Activated CD8-positive, alpha-beta T cell treated with anti-CD3 and anti-CD28 coated beads, Interleukin-2, amount 10 ng/mL, durations not matched to agents 7 days and 5 days (primary cell): ENCODE measurements at regions not wholly inside any gene's neighbourhood (a gene's known extent, or its start where the extent isn't known, plus 50 kb on each side); places are given as distances from the start of the nearest gene placed in this dataset.

ENCODE experiments used
- ATAC-seq: fragments of 150-1000 bp; cut with Tn5 transposase; one replicate; pipeline ENCODE4 v1.10.0; 2021; ENCODE audit warnings: moderate library complexity
- CTCF ChIA-PET: fragments of 350-600 bp; sonication (Branson Sonifier 250); formaldehyde crosslinking; loops from one replicate; lab custom pipeline; 2021; ENCODE audit warnings: antibody characterized with exemption; lab: Charles Lee
- POLR2A ChIA-PET: fragments of 350-600 bp; sonication (Branson Sonifier 250); formaldehyde crosslinking; loops from one replicate; lab custom pipeline; 2021; ENCODE audit warnings: antibody characterized with exemption; lab: Charles Lee
- DNase-seq: peaks from one replicate; pipeline ENCODE4 v3.0.0-alpha.2; 2020
- H3K27ac Mint-ChIP-seq: one replicate; pipeline ENCODE4 v1.8.0; 2021; ENCODE audit warnings: mild to moderate bottlenecking, mixed read lengths
- H3K27me3 Mint-ChIP-seq: one replicate; pipeline ENCODE4 v1.8.0; 2021; ENCODE audit warnings: low read depth, mixed read lengths
- H3K36me3 Mint-ChIP-seq: one replicate; pipeline ENCODE4 v1.8.0; 2021; ENCODE audit warnings: low read depth, mixed read lengths
- H3K4me1 Mint-ChIP-seq: one replicate; pipeline ENCODE4 v1.8.0; 2021; ENCODE audit warnings: low read depth, mixed read lengths
- H3K4me3 Mint-ChIP-seq: one replicate; pipeline ENCODE4 v1.8.0; 2021; ENCODE audit warnings: mild to moderate bottlenecking, mixed read lengths
- H3K9me3 Mint-ChIP-seq: one replicate; pipeline ENCODE4 v1.8.0; 2022; ENCODE audit warnings: mixed read lengths; ENCODE audit not compliant: insufficient read depth

DNA sequence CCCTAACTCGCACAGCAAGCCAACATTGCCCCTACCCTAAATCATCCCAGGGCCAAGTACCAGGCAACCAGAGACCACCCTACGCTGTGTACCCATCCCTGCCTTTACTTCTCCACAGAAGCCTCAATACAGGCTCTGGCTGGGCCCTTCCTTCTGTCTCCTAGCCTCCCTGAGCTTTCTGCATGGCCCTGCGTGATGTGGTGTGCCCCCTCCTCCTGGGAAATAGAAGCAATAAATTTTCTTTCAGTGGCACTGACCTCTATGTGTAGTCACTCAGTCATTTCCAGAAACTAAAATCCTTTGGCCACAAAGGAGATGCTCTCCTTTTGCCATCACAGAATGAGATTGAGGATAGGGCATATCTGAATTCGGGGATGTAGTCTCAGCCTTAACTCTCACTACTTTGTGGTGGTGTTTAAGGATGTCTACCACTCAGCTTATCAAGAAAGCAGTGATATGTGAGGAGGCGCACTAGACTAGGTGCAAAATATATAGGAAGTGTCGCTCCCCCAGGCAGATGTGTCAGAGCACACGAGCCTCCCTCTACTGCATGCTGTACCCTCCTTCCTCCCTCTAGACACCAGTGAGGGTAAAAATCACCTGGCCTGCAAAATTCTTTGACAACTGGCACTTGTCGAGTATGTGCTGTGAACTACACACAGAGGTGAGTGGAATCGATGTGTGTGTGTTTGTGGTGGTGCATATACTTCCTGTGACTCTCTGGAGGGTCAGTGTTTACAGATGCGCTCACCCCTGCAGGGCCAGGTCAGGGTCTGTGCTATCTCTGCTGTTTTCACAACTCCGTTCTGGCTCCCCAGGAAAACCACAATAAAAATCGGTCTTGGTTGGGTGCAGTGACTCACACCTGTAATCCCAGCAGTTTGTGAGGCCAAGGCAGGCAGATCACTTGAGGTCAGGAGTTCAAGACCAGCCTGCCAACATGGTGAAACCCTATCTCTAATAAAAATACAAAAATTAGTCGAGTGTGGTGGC is 825.9 kb upstream of the IGFBP3 start:
- H3K36me3 Mint-ChIP-seq, result no peaks in the 10 kb centered on the region
- H3K9me3 Mint-ChIP-seq, result no peaks in the 10 kb centered on the region
- POLR2A ChIA-PET, result no interaction called here
- CTCF ChIA-PET, result no interaction called here
- H3K4me1 Mint-ChIP-seq, result no peaks in the 10 kb centered on the region
- no peaks in the 10 kb centered on the region for H3K27me3 Mint-ChIP-seq
- DNase-seq (no peak), ATAC-seq (no peak)
- no peak overlapping the region for H3K4me3 Mint-ChIP-seq
- H3K27ac Mint-ChIP-seq, result no peak overlapping the region

- Mint-ChIP-seq H3K4me3 (no peak overlapping the region), H3K9me3 (no peaks in the 10 kb centered on the region), H3K36me3 (no peaks in the 10 kb centered on the region), H3K27me3 (no peaks in the 10 kb centered on the region), H3K27ac (no peak overlapping the region), H3K4me1 (no peaks in the 10 kb centered on the region)
- DNase-seq (no peak), ATAC-seq (no peak)
- CTCF ChIA-PET, result no interaction called here
- POLR2A ChIA-PET, result no interaction called here
These were observed 824.6 kb upstream of the IGFBP3 start for GRCh38 chr7:46745707-46746090.

DNA sequence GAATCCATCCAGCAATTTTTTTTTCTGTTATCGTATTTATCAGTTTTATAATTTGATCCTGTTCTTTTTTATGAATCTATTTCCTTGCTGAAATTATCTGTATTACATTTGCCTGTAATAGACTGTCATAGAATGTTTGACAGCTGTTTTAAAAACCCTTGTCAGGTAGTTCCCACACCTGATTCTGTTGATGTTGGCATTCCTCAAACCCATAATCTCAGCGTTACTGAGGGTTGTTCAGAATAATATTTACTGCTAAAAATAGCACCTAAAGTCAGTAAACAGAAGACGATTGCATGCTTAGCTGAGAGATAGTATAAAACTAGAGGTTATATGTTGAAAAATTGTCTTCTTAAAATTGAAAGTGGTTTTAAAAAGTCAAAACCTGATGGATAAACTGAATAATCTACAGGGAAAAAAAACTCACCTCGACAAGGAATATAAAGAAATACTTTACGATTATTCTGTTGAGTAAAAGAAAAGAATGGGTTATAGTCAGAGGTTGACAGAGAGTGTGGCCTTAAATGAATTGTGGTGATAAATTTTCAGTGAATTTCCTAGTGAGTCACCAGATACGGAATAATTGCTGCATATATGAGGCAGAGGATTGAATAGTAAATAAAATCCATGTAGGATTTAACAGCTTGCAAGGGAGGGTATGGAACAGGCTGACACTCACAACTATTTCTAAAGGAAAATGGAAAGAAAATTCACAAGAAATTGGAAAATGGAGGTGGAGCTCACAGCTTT is 824.1 kb upstream of the IGFBP3 start:
- Mint-ChIP-seq H3K36me3 (no peaks in the 10 kb centered on the region), H3K27me3 (no peaks in the 10 kb centered on the region), H3K4me1 (no peaks in the 10 kb centered on the region), H3K9me3 (no peaks in the 10 kb centered on the region), H3K27ac (no peak overlapping the region), H3K4me3 (no peak overlapping the region)
- DNase-seq, result no peak
- ATAC-seq, result no peak
- ChIA-PET POLR2A (no interaction called here), CTCF (no interaction called here)

DNA sequence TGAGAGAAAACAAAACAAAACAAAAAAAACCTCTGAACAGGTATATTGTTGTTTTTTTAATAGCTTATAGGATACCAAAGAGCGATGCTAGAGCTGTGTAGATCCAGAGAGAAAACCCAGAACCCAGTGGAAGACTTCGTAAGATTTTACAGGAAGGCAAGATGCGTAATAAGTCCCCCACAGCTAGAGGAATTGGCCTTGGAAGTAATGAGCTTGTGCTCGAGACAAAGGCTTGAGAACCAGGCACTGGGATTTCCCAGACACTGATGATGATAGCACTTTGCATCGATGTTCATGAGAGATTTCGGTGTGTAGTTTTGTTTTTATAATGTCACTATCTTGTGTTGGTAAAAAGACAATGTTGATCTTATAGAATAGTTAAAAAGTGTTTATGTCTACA is 821.5 kb upstream of the IGFBP3 start:
- H3K4me1 Mint-ChIP-seq, result no peaks in the 10 kb centered on the region
- H3K36me3 Mint-ChIP-seq, result no peaks in the 10 kb centered on the region
- no peak overlapping the region for H3K27ac Mint-ChIP-seq
- ChIA-PET CTCF (no interaction called here), POLR2A (no interaction called here)
- ATAC-seq, result no peak
- H3K27me3 Mint-ChIP-seq, result no peaks in the 10 kb centered on the region
- H3K9me3 Mint-ChIP-seq, result no peaks in the 10 kb centered on the region
- DNase-seq, result no peak
- no peak overlapping the region for H3K4me3 Mint-ChIP-seq

DNA sequence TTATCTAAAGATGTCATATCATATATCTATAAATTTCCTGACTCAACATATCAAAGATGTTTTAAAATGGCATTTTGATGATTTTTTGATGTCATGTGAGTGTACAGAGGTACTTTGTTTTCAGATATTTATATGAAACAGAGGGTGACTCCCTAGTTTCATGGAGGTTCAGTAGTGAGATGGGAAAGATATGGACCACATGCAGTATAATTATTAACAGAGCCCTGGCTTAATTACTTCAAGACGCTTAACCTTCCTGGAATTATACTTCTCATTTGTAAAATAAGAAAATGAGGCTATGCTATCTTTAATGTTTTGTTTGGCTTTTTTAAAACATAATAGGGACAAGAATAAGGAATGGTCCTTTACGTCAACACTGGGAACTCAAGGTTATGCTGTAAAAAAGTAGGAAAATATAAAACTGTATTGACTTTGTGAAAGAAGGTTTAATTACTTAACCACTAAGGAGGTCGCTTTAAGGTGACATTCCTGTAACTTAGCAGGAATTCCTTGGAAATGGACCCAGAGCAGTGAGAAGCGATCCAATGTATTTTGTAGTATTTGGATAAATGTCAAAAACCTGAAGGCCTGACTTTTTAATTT is 821.0 kb upstream of the IGFBP3 start:
- no peak overlapping the region for H3K27ac Mint-ChIP-seq
- ATAC-seq, result no peak
- no peaks in the 10 kb centered on the region for H3K36me3 Mint-ChIP-seq
- CTCF ChIA-PET, result no interaction called here
- no peaks in the 10 kb centered on the region for H3K27me3 Mint-ChIP-seq
- H3K9me3 Mint-ChIP-seq, result no peaks in the 10 kb centered on the region
- H3K4me1 Mint-ChIP-seq, result no peaks in the 10 kb centered on the region
- no peak for DNase-seq
- no peak overlapping the region for H3K4me3 Mint-ChIP-seq
- POLR2A ChIA-PET, result no interaction called here

- ATAC-seq (no peak), DNase-seq (no peak)
- no peaks in the 10 kb centered on the region for H3K27me3 Mint-ChIP-seq
- no peaks in the 10 kb centered on the region for H3K36me3 Mint-ChIP-seq
- no peaks in the 10 kb centered on the region for H3K9me3 Mint-ChIP-seq
- POLR2A ChIA-PET, result no interaction called here
- CTCF ChIA-PET, result no interaction called here
- no peaks in the 10 kb centered on the region for H3K4me1 Mint-ChIP-seq
- H3K4me3 Mint-ChIP-seq, result no peak overlapping the region
- no peak overlapping the region for H3K27ac Mint-ChIP-seq
These were observed 820.1 kb upstream of the IGFBP3 start for GRCh38 chr7:46741181-46741580.

GRCh38 chr7:46739518-46740234 is 818.6 kb upstream of the IGFBP3 start:
- Mint-ChIP-seq H3K4me3 (no peak overlapping the region), H3K4me1 (no peaks in the 10 kb centered on the region), H3K27me3 (no peaks in the 10 kb centered on the region), H3K27ac (no peak overlapping the region), H3K36me3 (no peaks in the 10 kb centered on the region), H3K9me3 (no peaks in the 10 kb centered on the region)
- CTCF ChIA-PET, result no interaction called here
- no peak for ATAC-seq
- DNase-seq, result no peak
- POLR2A ChIA-PET, result no interaction called here

DNA sequence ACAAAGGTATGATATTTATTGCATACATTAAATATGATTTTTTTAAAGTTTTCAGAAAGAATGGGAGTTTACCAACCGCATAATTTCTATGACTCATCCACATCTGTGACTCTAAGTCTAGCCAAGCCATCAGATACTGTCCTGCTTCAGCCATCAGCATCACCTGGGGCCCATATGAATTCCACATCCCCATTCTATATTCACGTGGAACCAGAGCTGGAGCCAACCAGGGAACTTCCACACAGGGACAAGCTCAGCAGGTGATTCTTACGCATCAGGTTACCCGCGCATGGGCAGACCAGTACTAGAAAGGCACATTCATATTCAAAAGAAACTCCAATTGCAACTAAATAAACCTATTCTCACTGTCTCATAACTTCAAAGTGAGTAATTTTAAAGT is 817.7 kb upstream of the IGFBP3 start:
- POLR2A ChIA-PET, result no interaction called here
- Mint-ChIP-seq H3K27ac (no peak overlapping the region), H3K4me1 (no peaks in the 10 kb centered on the region), H3K36me3 (no peaks in the 10 kb centered on the region), H3K9me3 (no peaks in the 10 kb centered on the region), H3K27me3 (no peaks in the 10 kb centered on the region), H3K4me3 (no peak overlapping the region)
- CTCF ChIA-PET, result no interaction called here
- no peak for ATAC-seq
- DNase-seq, result no peak

- no peak overlapping the region for H3K4me3 Mint-ChIP-seq
- H3K27me3 Mint-ChIP-seq, result no peaks in the 10 kb centered on the region
- POLR2A ChIA-PET, result no interaction called here
- no peaks in the 10 kb centered on the region for H3K4me1 Mint-ChIP-seq
- DNase-seq, result no peak
- no peak for ATAC-seq
- no peaks in the 10 kb centered on the region for H3K9me3 Mint-ChIP-seq
- H3K27ac Mint-ChIP-seq, result no peak overlapping the region
- CTCF ChIA-PET, result no interaction called here
- H3K36me3 Mint-ChIP-seq, result no peaks in the 10 kb centered on the region
These were observed 817.1 kb upstream of the IGFBP3 start for GRCh38 chr7:46738165-46738564.

GRCh38 chr7:46725838-46726237 is 804.8 kb upstream of the IGFBP3 start:
- H3K9me3 Mint-ChIP-seq, result no peaks in the 10 kb centered on the region
- H3K27me3 Mint-ChIP-seq, result no peaks in the 10 kb centered on the region
- DNase-seq, result no peak
- no peaks in the 10 kb centered on the region for H3K4me1 Mint-ChIP-seq
- ChIA-PET CTCF (interaction anchor here (0.5 kb wide), 1 partner anchor 1760 kb away, joined by 3 read pairs; no protein-coding TSS in a partner anchor), POLR2A (no interaction called here)
- ATAC-seq, result no peak
- H3K36me3 Mint-ChIP-seq, result no peaks in the 10 kb centered on the region
- no peak overlapping the region for H3K4me3 Mint-ChIP-seq
- no peak overlapping the region for H3K27ac Mint-ChIP-seq

- Mint-ChIP-seq H3K9me3 (no peaks in the 10 kb centered on the region), H3K27me3 (no peaks in the 10 kb centered on the region), H3K36me3 (no peaks in the 10 kb centered on the region), H3K4me3 (no peak overlapping the region), H3K4me1 (no peaks in the 10 kb centered on the region), H3K27ac (no peak overlapping the region)
- DNase-seq (no peak), ATAC-seq (no peak)
- ChIA-PET POLR2A (no interaction called here), CTCF (interaction anchor here (0.5 kb wide), 1 partner anchor 1759 kb away, joined by 3 read pairs; no protein-coding TSS in a partner anchor)
These were observed 804.1 kb upstream of the IGFBP3 start for GRCh38 chr7:46725136-46725535.
